ENCODE measurements at regions not wholly inside any gene's neighbourhood (a gene's known extent, or its start where the extent isn't known, plus 50 kb on each side); places are given as distances from the start of the nearest gene placed in this dataset.

DNA sequence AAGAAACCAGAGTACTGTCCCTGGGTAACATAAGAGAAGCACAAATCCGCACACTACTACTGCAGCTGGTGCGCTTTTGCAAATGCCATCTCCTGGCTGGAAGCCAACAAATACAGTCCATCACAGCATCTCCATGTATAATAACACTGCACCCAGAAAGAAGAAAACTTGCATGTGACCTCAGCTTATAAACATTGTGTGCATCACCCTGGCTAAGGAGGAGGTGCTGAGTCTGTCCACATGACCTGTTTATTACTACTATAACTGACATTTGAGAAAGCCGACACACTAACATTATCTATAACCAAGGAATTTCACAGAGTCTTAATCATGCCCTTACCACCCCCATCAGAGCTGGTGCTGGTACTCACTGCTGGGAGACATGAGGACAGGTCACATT is 516.8 kb downstream of the CFAP47 start:
- H3K4me3 Mint-ChIP-seq, result no peak overlapping the region
- H3K27me3 Mint-ChIP-seq, result no peaks in the 10 kb centered on the region
- peaks cover 5% of the 10 kb centered on the region for H3K9me3 Mint-ChIP-seq
- no peaks in the 10 kb centered on the region for H3K36me3 Mint-ChIP-seq
- no peak for DNase-seq (ENCODE audit: low spot score)
- ATAC-seq, result no peak
- no peaks in the 10 kb centered on the region for H3K4me1 Mint-ChIP-seq (ENCODE audit: low read depth in 2 of 2)
- H3K27ac Mint-ChIP-seq, result no peak overlapping the region

- Mint-ChIP-seq H3K36me3 (no peaks in the 10 kb centered on the region), H3K27me3 (no peaks in the 10 kb centered on the region), H3K27ac (no peak overlapping the region), H3K9me3 (no peaks in the 10 kb centered on the region), H3K4me1 (ENCODE audit: low read depth in 2 of 2) (no peaks in the 10 kb centered on the region), H3K4me3 (no peak overlapping the region)
- DNase-seq (ENCODE audit: low spot score) (no peak), ATAC-seq (no peak)
Observed at GRCh38 chrX:36443007-36443406, 523.5 kb downstream of the CFAP47 start.

- Mint-ChIP-seq H3K36me3 (no peaks in the 10 kb centered on the region), H3K9me3 (peaks cover 2% of the 10 kb centered on the region), H3K4me3 (no peak overlapping the region), H3K27ac (no peak overlapping the region), H3K27me3 (no peaks in the 10 kb centered on the region), H3K4me1 (ENCODE audit: low read depth in 2 of 2) (no peaks in the 10 kb centered on the region)
- ATAC-seq (no peak), DNase-seq (ENCODE audit: low spot score) (no peak)
Observed at GRCh38 chrX:36445566-36445965, 526.0 kb downstream of the CFAP47 start.

DNA sequence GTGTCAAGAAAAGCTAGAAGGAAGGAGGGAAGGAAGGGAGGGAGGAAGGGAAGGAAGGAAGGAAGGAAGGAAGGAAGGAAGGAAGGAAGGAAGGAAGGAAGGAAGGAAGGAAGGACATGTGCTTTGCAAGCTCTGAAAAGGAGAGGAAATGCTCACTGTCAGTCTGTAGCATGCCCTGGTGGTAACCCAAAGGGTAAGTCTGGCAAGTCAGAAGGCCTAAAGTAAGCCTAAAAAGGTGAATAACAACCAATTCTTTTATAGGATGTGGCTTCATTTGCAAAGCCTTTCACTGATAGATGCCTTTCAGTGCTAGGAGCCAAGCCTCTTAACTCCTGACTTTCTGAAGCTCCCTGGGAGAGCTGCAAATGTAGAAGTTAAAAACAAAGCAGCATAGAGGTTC is 542.6 kb downstream of the CFAP47 start:
- H3K9me3 Mint-ChIP-seq, result peaks cover 14% of the 10 kb centered on the region
- no peak overlapping the region for H3K27ac Mint-ChIP-seq
- H3K36me3 Mint-ChIP-seq, result no peaks in the 10 kb centered on the region
- no peaks in the 10 kb centered on the region for H3K4me1 Mint-ChIP-seq (ENCODE audit: low read depth in 2 of 2)
- no peak for DNase-seq (ENCODE audit: low spot score)
- H3K4me3 Mint-ChIP-seq, result no peak overlapping the region
- no peak for ATAC-seq
- peaks cover 0 to 2% of the 10 kb centered on the region in 2 donors for H3K27me3 Mint-ChIP-seq

DNA sequence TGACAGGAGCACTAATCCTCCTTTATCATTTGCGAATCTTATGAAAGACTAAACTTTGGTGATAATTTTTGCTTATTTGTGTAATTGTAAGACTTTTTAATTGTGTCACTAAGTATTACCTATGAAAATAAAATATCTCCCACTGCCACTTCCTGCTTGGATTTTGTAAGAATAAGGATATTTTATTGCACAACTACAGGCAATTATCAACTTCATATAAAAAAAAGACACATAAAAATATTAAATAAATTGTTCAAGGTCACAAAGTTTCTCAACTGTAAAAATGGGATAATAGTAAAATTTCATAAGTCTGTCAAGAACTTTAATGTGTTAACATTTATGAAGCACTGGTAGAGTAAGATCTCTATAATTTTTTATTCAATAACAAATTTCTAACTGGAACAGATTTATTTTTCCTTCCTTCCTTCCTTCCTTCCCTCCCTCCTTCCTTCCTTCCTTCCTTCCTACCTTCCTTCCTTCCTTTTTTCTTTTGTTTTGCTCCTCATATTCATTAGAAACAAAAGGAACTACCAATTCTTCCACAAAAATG is 527.6 kb upstream of the FAM47C start:
- Mint-ChIP-seq H3K9me3 (peaks cover 6% of the 10 kb centered on the region), H3K27ac (no peak overlapping the region), H3K4me3 (no peak overlapping the region), H3K36me3 (no peaks in the 10 kb centered on the region), H3K4me1 (ENCODE audit: low read depth in 2 of 2) (no peaks in the 10 kb centered on the region), H3K27me3 (no peaks in the 10 kb centered on the region)
- DNase-seq (ENCODE audit: low spot score) (no peak), ATAC-seq (no peak)

DNA sequence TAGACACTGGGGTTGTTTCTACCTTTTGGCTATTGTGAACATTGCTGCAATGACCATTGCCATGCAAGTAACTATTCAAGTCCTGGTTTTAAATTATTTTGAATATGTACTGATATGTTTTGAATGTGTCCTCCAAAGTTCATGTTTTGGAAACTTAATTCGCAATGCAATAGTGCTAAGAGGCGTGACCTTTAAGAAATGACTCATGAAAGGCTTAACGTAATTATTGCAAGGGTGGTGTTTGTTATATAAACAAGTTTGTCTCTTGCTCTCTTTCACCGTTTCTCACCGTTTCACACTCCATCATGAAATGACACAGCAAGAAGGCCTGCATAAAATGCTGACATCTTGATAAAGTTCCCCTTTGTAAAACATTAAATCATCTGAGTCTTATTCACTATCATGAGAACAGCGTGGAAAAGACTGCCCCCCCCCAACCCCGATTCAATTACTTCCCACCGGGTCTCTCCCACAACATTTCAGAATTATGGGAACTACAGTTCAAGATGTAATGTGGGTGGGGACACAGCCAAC is 506.9 kb upstream of the FAM47C start:
- Mint-ChIP-seq H3K36me3 (no peaks in the 10 kb centered on the region), H3K27ac (no peak overlapping the region), H3K4me1 (ENCODE audit: low read depth in 2 of 2) (no peaks in the 10 kb centered on the region), H3K4me3 (no peak overlapping the region), H3K9me3 (peaks cover 8% of the 10 kb centered on the region), H3K27me3 (no peaks in the 10 kb centered on the region)
- DNase-seq (ENCODE audit: low spot score) (no peak), ATAC-seq (no peak)

DNA sequence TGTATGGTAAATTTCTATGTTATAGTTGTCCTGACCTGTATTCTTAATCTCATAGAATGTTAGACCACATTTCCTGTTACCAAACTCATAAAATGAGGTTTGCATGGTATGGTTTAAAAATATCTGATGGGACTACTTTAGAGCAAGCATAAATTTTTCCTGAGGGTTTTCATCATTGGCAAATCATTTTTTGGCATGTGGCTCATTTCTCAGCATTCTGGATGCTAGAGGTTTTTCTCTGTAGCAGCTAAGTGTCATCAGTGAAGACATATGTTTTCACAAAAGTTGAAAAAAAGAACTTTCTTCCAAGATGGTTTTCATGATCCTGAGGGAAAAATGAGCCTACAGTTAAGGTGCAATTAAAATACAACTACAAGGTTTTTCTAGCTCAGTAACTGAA is 503.5 kb upstream of the FAM47C start:
- Mint-ChIP-seq H3K36me3 (no peaks in the 10 kb centered on the region), H3K4me3 (no peak overlapping the region), H3K4me1 (ENCODE audit: low read depth in 2 of 2) (no peaks in the 10 kb centered on the region), H3K27me3 (no peaks in the 10 kb centered on the region), H3K9me3 (peaks cover 14% of the 10 kb centered on the region), H3K27ac (no peak overlapping the region)
- ATAC-seq, result no peak
- no peak for DNase-seq (ENCODE audit: low spot score)

GRCh38 chrX:36508042-36508441 is 500.1 kb upstream of the FAM47C start:
- ATAC-seq, result no peak
- peaks cover 8% of the 10 kb centered on the region for H3K9me3 Mint-ChIP-seq
- DNase-seq (ENCODE audit: low spot score), result no peak
- no peak overlapping the region for H3K4me3 Mint-ChIP-seq
- H3K4me1 Mint-ChIP-seq (ENCODE audit: low read depth in 2 of 2), result no peaks in the 10 kb centered on the region
- no peak overlapping the region for H3K27ac Mint-ChIP-seq
- no peaks in the 10 kb centered on the region for H3K27me3 Mint-ChIP-seq
- H3K36me3 Mint-ChIP-seq, result no peaks in the 10 kb centered on the region

GRCh38 chrX:36510736-36511135 is 497.4 kb upstream of the FAM47C start:
- H3K27ac Mint-ChIP-seq, result no peak overlapping the region
- H3K9me3 Mint-ChIP-seq, result peaks cover 12% of the 10 kb centered on the region

GRCh38 chrX:36528661-36529060 is 479.5 kb upstream of the FAM47C start:
- no peak for DNase-seq (ENCODE audit: low spot score)
- Mint-ChIP-seq H3K4me3 (no peak overlapping the region), H3K4me1 (ENCODE audit: low read depth in 2 of 2) (no peaks in the 10 kb centered on the region), H3K36me3 (no peaks in the 10 kb centered on the region), H3K9me3 (peaks cover 3% of the 10 kb centered on the region), H3K27ac (no peak overlapping the region), H3K27me3 (no peaks in the 10 kb centered on the region)
- ATAC-seq, result no peak

More at GRCh38 chrX:36510736-36511135, 497.4 kb upstream of the FAM47C start:
- H3K27me3 Mint-ChIP-seq, result no peaks in the 10 kb centered on the region
- ATAC-seq, result no peak
- H3K36me3 Mint-ChIP-seq, result no peaks in the 10 kb centered on the region
- no peaks in the 10 kb centered on the region for H3K4me1 Mint-ChIP-seq (ENCODE audit: low read depth in 2 of 2)
- no peak for DNase-seq (ENCODE audit: low spot score)
- no peak overlapping the region for H3K4me3 Mint-ChIP-seq

GRCh38 chrX:36534900-36535299 is 473.3 kb upstream of the FAM47C start:
- H3K27ac Mint-ChIP-seq, result no peak overlapping the region
- ATAC-seq, result no peak
- H3K27me3 Mint-ChIP-seq, result no peaks in the 10 kb centered on the region
- H3K4me3 Mint-ChIP-seq, result no peak overlapping the region
- no peaks in the 10 kb centered on the region for H3K4me1 Mint-ChIP-seq (ENCODE audit: low read depth in 2 of 2)
- no peaks in the 10 kb centered on the region for H3K36me3 Mint-ChIP-seq
- no peak for DNase-seq (ENCODE audit: low spot score)
- H3K9me3 Mint-ChIP-seq, result peaks cover 3% of the 10 kb centered on the region

DNA sequence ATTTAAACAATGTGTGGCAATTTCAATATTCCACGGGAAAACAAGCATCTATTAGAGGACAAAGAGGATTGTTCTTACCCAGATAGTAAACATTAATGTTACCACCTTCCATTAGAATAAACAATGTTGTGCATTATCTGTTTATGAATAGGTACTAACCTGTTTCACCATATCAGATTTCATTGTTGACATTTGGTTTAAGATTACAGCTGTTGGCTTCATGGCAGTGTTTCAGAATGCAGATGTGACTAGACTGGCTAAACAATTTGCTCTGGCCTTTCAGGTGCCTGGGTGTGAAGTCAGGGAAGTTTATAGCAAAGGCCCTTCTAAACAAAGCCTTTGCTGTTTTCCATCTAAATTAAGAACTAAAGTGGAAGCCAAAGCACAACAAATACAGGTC is 464.7 kb upstream of the FAM47C start:
- no peak overlapping the region for H3K4me3 Mint-ChIP-seq
- no peak overlapping the region for H3K27ac Mint-ChIP-seq
- no peaks in the 10 kb centered on the region for H3K9me3 Mint-ChIP-seq
- H3K36me3 Mint-ChIP-seq, result no peaks in the 10 kb centered on the region
- ATAC-seq (no peak), DNase-seq (ENCODE audit: low spot score) (no peak)
- no peaks in the 10 kb centered on the region for H3K27me3 Mint-ChIP-seq
- no peaks in the 10 kb centered on the region for H3K4me1 Mint-ChIP-seq (ENCODE audit: low read depth in 2 of 2)

- ATAC-seq, result no peak
- no peaks in the 10 kb centered on the region for H3K27me3 Mint-ChIP-seq
- no peaks in the 10 kb centered on the region for H3K36me3 Mint-ChIP-seq
Observed at GRCh38 chrX:36562986-36563385, 445.2 kb upstream of the FAM47C start.

GRCh38 chrX:36568946-36569345 is 439.2 kb upstream of the FAM47C start:
- H3K36me3 Mint-ChIP-seq, result no peaks in the 10 kb centered on the region
- no peak overlapping the region for H3K4me3 Mint-ChIP-seq
- no peak overlapping the region for H3K27ac Mint-ChIP-seq
- no peak for ATAC-seq
- peaks cover 7% of the 10 kb centered on the region for H3K9me3 Mint-ChIP-seq
- no peaks in the 10 kb centered on the region for H3K4me1 Mint-ChIP-seq (ENCODE audit: low read depth in 2 of 2)
- H3K27me3 Mint-ChIP-seq, result no peaks in the 10 kb centered on the region
- DNase-seq (ENCODE audit: low spot score), result no peak

More at GRCh38 chrX:36562986-36563385, 445.2 kb upstream of the FAM47C start:
- no peak overlapping the region for H3K4me3 Mint-ChIP-seq
- no peaks in the 10 kb centered on the region for H3K4me1 Mint-ChIP-seq (ENCODE audit: low read depth in 2 of 2)
- peaks cover 4% of the 10 kb centered on the region for H3K9me3 Mint-ChIP-seq
- no peak overlapping the region for H3K27ac Mint-ChIP-seq
- DNase-seq (ENCODE audit: low spot score), result no peak

DNA sequence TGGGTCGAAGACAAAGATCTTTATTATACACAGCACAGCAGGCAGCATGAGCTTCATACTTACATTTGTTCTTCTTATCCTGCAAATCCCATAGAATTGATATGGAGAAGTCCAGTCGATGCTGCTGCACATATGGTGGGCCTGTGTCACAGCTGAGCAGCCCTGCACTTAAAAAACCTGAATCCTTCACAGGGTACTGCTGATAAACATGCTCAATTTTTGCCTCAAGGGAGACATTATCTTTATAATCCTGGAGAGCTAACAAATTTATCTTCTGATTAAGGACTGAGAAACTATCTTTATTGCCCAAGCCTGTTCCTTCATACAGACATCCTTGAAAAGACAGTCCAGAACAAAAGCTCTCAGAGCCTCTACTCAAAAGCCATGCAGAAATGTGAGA is 434.4 kb upstream of the FAM47C start:
- Mint-ChIP-seq H3K36me3 (no peaks in the 10 kb centered on the region), H3K27me3 (no peaks in the 10 kb centered on the region), H3K9me3 (peaks cover 8% of the 10 kb centered on the region), H3K4me1 (ENCODE audit: low read depth in 2 of 2) (no peaks in the 10 kb centered on the region), H3K4me3 (no peak overlapping the region), H3K27ac (no peak overlapping the region)
- ATAC-seq (no peak), DNase-seq (ENCODE audit: low spot score) (no peak)

Measured in natural killer cell treated with Interleukin-12 subunit alpha and Interleukin-12 subunit beta and Interleukin-15 and Interleukin-18, amount 100 ng/mL, for 72 hours (primary cell).